ENCODE measurements at regions not wholly inside any gene's neighbourhood (a gene's known extent, or its start where the extent isn't known, plus 50 kb on each side); places are given as distances from the start of the nearest gene placed in this dataset.
"Not testable (repeated sequence)": the region's sequence is repeated elsewhere in the genome, so short reads cannot be mapped to it uniquely, and the experiment has no call there.

DNA sequence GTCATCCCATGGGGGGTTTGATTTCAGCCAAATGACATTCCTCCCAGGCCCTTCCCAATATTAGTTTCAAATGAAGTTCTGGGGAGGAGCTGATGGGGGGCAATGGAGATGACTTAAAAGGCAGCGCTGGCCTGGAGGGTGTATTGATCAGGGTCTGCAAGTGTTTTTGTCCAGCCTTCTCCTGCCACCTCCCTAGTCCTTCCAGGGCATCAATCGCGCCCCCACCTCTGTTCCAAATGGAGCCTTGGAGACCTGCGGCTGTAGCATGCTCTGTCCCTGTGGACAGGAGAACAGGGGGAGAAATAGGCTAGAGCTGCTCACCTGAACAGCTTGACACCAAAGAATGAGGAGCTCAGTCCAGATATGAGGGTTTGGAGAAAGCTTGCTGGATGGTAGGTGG lies 386.8 kb upstream of the PODXL start:
- intact Hi-C loops (cut with DNase I; ENCODE audit: low total_unique reads) = no loop called here

DNA sequence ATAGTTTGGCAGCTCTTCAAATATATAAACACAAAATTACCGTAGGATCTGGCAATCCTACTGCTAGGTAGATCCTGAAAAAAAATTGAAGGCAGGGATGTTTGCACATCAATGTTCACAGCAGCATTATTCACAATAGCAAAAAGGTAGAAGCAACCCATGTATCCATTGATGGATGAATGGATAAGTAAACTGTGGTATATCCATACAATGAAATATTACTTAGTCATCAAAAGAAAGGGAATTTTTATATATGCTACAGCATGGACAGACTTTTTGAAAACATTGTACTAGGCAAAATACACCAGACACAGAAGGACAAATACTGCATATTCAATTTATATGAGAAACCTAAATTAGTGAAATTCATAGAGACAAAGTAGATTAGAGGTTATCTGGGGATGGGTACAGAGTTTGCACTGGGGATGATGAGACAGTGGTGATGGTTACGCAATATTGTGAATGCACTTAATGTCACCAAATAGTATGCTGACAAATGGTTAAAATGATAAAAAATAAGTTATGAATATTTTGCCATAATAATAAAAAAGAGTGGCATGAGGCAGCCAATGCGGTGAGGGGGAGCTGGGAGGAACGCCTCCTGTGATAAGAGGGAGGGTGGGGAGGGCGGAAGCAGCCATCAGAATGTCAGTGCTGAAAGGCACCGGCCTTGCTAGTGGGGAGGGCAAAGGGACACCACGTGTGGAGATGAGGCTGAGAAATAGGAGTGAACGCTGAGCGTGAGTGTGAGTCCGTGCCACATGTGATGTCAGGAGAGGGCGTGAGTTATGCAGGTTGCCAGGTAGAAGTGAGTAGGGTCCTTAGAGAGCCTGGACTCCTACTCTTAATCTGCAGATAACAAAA lies 386.1 kb upstream of the PODXL start:
- H3K27me3 ChIP-seq = peaks cover 0 to 7% of the 10 kb centered on the region in 2 donors
- DNase-seq = no peak
- no peak for TF ChIP-seq POLR2A (IDR thresholded peaks at IDR 0.05)
- TF ChIP-seq, protein P1, sequence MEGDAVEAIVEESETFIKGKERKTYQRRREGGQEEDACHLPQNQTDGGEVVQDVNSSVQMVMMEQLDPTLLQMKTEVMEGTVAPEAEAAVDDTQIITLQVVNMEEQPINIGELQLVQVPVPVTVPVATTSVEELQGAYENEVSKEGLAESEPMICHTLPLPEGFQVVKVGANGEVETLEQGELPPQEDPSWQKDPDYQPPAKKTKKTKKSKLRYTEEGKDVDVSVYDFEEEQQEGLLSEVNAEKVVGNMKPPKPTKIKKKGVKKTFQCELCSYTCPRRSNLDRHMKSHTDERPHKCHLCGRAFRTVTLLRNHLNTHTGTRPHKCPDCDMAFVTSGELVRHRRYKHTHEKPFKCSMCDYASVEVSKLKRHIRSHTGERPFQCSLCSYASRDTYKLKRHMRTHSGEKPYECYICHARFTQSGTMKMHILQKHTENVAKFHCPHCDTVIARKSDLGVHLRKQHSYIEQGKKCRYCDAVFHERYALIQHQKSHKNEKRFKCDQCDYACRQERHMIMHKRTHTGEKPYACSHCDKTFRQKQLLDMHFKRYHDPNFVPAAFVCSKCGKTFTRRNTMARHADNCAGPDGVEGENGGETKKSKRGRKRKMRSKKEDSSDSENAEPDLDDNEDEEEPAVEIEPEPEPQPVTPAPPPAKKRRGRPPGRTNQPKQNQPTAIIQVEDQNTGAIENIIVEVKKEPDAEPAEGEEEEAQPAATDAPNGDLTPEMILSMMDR (IDR thresholded peaks at IDR 0.05) = no peak
- intact Hi-C loops (cut with DNase I; ENCODE audit: low total_unique reads) = no loop called here
- no peaks in the 10 kb centered on the region for H3K36me3 ChIP-seq
- no peaks in the 10 kb centered on the region for H3K4me1 ChIP-seq
- H3K4me3 ChIP-seq = no peak overlapping the region
- no peaks in the 10 kb centered on the region for H3K9me3 ChIP-seq
- no peak overlapping the region for H3K27ac ChIP-seq

More for the DNA sequence above, 386.8 kb upstream of the PODXL start:
- Histone ChIP-seq H3K4me3 (no peak overlapping the region), H3K27me3 (peaks cover 0 to 7% of the 10 kb centered on the region in 2 donors), H3K4me1 (no peaks in the 10 kb centered on the region), H3K9me3 (no peaks in the 10 kb centered on the region), H3K36me3 (no peaks in the 10 kb centered on the region), H3K27ac (no peak overlapping the region)
- no peak for DNase-seq
- TF ChIP-seq, protein P1 (IDR thresholded peaks at IDR 0.05) = no peak
- no peak for TF ChIP-seq POLR2A (IDR thresholded peaks at IDR 0.05)

DNA sequence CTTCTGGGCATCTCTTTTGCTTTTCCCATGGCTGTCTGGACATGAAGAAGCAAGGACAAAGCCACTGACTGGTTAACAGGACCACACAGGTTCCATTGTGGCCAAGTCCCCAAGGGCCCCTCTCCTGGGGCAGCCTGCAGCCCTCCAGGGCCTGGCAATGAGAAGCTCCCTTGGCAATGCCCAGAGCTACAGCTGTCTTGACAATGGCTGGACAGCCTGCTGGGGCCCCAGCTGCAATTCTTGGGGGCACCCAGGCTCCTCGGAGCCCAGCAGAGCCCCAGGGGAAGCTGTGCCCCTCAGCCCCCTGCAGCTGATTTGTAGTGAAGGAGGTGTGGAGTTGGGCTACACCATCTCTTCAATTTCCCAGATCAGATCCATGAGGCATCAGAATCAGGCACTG lies 384.9 kb upstream of the PODXL start:
- TF ChIP-seq, protein P1 (IDR thresholded peaks at IDR 0.05) = no peak
- TF ChIP-seq POLR2A (IDR thresholded peaks at IDR 0.05) = no peak
- Histone ChIP-seq H3K36me3 (no peaks in the 10 kb centered on the region), H3K27me3 (peaks cover 0 to 7% of the 10 kb centered on the region in 2 donors), H3K27ac (no peak overlapping the region), H3K4me1 (no peaks in the 10 kb centered on the region), H3K9me3 (no peaks in the 10 kb centered on the region), H3K4me3 (no peak overlapping the region)
- no peak for DNase-seq
- intact Hi-C loops (cut with DNase I; ENCODE audit: low total_unique reads) = no loop called here

DNA sequence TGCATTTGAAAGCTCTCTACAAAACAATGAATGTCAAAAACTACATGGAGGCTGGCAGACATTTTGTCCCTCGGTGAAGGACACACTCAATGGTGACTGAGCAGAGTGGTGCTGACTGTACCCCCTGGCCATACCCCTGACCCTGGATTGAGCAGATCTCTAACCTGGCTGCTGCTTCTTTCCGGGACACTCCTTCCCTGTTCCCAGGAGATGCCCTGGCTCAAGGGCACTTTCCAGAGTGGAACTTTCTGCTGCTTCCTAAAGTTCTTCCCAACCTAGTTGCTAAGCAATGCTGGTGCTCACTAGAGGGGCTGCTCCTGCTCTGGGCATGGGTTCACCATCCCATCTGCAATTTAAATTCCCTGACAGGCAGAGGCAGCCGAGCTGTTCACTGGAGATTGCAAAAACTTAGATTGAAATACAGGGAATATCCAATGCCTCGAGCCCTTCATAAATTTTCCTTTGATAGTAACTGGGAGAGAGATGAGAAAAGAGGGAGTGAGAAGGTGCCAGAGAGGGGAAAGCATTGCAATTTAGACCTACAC lies 384.3 kb upstream of the PODXL start:
- TF ChIP-seq POLR2A (IDR thresholded peaks at IDR 0.05) = no peak
- TF ChIP-seq, protein P1 (IDR thresholded peaks at IDR 0.05) = no peak
- Histone ChIP-seq H3K4me3 (no peak overlapping the region), H3K27me3 (peaks cover 0 to 7% of the 10 kb centered on the region in 2 donors), H3K27ac (no peak overlapping the region), H3K9me3 (no peaks in the 10 kb centered on the region), H3K36me3 (no peaks in the 10 kb centered on the region), H3K4me1 (no peaks in the 10 kb centered on the region)
- DNase-seq = no peak
- intact Hi-C loops (cut with DNase I; ENCODE audit: low total_unique reads) = no loop called here

DNA sequence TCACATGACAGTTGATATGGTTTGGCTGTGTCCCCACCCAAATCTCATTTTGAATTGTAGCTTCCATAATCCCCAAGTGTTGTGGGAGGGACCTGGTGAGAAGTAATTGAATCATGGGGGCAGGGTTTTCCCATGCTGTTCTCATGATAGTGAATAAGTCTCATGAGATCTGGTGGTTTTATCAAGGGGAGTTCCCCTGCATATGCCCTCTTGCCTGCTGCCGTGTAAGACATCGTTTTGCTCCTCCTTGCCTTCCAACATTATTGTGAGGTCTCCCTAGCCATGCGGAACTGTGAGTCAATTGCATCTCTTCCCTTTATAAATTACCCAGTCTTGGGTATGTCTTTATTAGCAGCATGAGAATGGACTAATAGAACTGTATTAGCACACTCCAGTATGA lies 382.4 kb upstream of the PODXL start:
- H3K9me3 ChIP-seq; H3K4me1 ChIP-seq; DNase-seq; H3K27ac ChIP-seq; H3K27me3 ChIP-seq; intact Hi-C loops (cut with DNase I; ENCODE audit: low total_unique reads); H3K4me3 ChIP-seq; H3K36me3 ChIP-seq: not testable (repeated sequence)
